ENCODE measurements at regions not wholly inside any gene's neighbourhood (a gene's known extent, or its start where the extent isn't known, plus 50 kb on each side); places are given as distances from the start of the nearest gene placed in this dataset.

DNA sequence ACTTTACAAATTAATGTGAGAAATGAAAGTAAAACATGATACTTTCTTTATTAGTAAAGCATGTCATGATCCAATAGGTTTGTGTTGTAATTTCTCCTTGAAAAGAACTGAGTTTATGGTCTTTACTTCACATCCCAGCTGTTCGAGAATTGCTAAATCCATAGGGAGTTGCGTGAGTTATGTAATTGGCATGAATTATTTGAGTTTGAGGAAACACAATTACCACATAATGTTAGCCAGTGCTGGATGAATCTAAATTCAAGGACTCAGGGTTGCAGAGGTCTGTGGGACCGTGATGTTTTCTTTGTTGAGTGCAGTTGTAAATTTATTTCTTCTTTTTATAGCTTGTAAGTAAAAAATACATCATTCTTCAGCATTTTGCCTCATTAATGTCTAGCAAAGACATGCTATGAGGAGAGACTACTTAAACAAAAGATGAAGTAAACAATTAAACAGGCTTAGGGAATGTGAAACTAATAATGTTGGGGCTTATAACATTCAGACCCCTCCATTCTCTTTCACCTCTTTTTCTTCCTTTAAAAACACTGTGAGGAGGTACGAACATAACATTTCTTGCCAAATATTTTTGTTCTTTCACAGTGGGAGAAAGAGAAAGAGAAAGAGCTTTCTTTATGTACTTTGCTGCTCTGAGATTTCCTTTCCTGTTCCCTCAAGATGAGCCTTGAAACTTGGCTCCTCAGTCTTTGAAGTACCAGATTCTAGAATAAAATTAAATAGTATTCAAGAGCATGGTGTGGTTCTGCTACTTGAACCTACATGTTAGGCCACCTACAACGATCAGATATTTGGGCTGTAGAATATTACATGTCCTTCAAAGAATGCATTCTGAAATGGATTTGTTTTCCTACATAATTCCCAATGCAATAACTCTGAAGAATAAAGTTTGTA is 159.6 kb upstream of the ANK2 start:
- TF ChIP-seq CTCF (IDR thresholded peaks at IDR 0.05; ENCODE audit: extremely low read depth in 1 of 2, insufficient read depth in 1 of 2, low read depth in 1 of 2, low read length in 2 of 2) (no peak), POLR2A (IDR thresholded peaks at IDR 0.05; ENCODE audit: low read depth, low read length) (no peak), POLR2AphosphoS5 (IDR thresholded peaks at IDR 0.05; ENCODE audit: insufficient read depth, low read depth, low read length) (no peak), EZH2 (IDR thresholded peaks at IDR 0.05; ENCODE audit: borderline replicate concordance, low read depth, low read length, severe bottlenecking) (no peak), JUN (IDR thresholded peaks at IDR 0.05; ENCODE audit: borderline replicate concordance, insufficient read depth, insufficient read length, low read depth) (no peak), GATA2 (IDR thresholded peaks at IDR 0.05; ENCODE audit: insufficient read depth, insufficient read length, low read depth, low read length) (no peak), FOS (IDR thresholded peaks at IDR 0.05; ENCODE audit: borderline replicate concordance, insufficient read depth, low read length) (no peak)
- TF ChIP-seq, protein P1, sequence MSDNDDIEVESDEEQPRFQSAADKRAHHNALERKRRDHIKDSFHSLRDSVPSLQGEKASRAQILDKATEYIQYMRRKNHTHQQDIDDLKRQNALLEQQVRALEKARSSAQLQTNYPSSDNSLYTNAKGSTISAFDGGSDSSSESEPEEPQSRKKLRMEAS (IDR thresholded peaks at IDR 0.05; ENCODE audit: insufficient read depth, insufficient read length): no peak
